ENCODE measurements at regions not wholly inside any gene's neighbourhood (a gene's known extent, or its start where the extent isn't known, plus 50 kb on each side); places are given as distances from the start of the nearest gene placed in this dataset.

DNA sequence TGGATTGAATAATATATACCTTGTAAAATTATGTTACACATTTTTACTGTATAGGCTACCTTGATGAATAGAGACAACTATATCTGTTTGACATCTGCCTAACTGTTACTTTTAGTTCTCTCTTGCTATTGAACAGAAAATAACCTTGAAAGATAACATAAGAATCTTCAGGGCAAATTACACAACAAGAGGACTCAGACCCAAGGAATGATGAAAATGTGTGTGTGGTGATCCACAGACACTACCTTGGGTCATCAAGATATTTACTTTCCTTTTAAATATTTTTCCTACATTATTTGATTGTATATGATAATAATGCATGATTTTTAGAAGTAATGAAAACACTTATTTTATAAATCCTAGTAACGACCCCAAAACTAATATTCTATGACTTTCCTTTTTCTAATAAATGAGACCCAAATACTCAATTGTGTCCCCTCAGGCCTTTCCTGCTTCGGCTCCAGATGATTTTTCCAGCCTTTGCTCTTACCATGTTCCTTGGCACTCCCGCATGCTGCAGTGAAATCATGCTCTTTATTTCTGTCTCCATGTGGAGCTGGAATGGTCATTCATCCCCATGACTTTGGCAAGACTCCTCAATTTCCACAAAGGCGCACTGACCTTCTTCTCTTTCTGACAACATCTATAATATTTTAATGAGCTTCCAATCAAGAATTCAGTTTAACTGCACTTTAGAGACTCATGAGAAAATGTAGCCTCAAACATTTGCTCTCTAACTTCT, 187.6 kb downstream of the EPM2A start:
- Mint-ChIP-seq H3K4me3 (no peak overlapping the region), H3K4me1 (no peaks in the 10 kb centered on the region), H3K27me3 (ENCODE audit: low read depth) (no peaks in the 10 kb centered on the region), H3K27ac (no peak overlapping the region), H3K36me3 (ENCODE audit: low read depth) (no peaks in the 10 kb centered on the region), H3K9me3 (no peaks in the 10 kb centered on the region)
- TF ChIP-seq, protein P1, sequence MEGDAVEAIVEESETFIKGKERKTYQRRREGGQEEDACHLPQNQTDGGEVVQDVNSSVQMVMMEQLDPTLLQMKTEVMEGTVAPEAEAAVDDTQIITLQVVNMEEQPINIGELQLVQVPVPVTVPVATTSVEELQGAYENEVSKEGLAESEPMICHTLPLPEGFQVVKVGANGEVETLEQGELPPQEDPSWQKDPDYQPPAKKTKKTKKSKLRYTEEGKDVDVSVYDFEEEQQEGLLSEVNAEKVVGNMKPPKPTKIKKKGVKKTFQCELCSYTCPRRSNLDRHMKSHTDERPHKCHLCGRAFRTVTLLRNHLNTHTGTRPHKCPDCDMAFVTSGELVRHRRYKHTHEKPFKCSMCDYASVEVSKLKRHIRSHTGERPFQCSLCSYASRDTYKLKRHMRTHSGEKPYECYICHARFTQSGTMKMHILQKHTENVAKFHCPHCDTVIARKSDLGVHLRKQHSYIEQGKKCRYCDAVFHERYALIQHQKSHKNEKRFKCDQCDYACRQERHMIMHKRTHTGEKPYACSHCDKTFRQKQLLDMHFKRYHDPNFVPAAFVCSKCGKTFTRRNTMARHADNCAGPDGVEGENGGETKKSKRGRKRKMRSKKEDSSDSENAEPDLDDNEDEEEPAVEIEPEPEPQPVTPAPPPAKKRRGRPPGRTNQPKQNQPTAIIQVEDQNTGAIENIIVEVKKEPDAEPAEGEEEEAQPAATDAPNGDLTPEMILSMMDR (IDR thresholded peaks at IDR 0.05; ENCODE audit: unreplicated experiment in 3 of 3) = no peak

DNA sequence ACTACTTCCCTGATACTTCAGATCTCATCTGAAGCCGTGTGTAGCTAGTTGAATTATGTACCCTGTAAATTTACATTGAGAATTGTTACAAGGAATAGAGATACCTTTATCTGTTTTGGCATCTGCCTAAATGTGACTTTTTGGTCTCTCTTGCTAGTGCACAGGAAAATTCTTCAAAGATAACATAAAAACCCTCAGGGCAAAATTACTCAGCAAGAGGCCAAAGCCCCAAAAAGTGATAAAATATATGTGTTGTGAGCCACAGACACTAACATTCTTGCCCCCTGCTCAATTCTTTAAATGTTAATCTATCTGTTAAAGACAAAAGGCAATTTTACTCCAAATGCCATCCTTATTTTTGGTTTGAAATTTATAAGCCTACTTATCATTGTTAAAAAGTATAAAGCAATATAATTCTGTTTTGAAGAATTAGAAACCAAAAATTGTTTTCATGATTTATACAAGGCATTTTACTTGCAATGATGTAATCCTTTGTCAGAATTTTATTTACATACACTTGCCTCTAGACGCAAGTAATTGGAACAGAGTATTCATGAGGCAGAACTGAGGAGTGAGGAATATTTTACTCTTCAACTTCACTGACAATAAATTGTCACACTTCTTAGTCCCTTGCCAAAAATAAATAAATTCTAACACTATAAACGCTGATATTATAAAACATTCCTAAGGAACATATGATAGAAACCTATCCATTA, 186.2 kb downstream of the EPM2A start:
- Mint-ChIP-seq H3K9me3 (no peaks in the 10 kb centered on the region), H3K4me3 (no peak overlapping the region)

DNA sequence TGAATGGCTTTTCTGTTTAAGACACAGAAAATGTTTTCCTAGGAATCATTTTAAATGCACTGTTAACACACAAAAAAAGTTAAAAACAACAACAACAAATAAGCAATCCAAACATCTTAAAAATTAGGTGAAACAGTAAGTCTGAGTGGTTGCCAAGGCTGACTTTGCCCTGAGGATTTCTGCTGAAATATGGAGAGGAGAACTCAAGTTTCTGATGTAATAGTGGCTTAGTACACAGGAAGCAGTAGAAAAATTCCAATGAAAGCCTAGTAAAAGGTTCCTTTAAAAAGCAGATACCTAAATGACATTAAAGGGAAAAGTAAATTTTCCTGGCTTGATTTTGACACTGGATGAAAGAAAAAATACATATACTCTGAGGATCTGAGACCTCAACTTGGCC, 184.2 kb downstream of the EPM2A start:
- H3K27me3 Mint-ChIP-seq (ENCODE audit: low read depth) = no peaks in the 10 kb centered on the region

More for the DNA sequence above, 186.2 kb downstream of the EPM2A start:
- Mint-ChIP-seq H3K4me1 (no peaks in the 10 kb centered on the region), H3K27me3 (ENCODE audit: low read depth) (no peaks in the 10 kb centered on the region), H3K36me3 (ENCODE audit: low read depth) (no peaks in the 10 kb centered on the region), H3K27ac (no peak overlapping the region)
- TF ChIP-seq, protein P1 (IDR thresholded peaks at IDR 0.05; ENCODE audit: unreplicated experiment in 3 of 3) = no peak

DNA sequence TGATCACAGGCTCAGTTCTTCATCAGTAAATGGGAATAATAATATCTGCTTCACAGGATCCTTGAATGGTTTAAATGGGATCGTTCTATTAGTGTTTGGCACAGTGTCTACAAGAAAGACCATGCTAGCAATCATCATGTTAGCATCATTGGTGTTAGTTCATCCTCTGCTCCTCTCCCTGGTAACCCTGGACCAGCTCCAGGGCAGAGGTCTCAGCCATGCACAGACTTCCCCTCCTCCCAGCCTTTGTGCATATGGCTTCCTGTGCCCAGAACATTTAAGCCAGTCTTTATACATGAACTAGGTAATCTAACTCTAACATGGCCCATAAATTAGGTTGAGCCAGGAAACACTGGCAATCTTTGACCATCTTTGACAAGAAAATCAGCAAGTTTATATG, 180.2 kb downstream of the EPM2A start:
- H3K27me3 Mint-ChIP-seq (ENCODE audit: low read depth) = no peaks in the 10 kb centered on the region
- no peaks in the 10 kb centered on the region for H3K9me3 Mint-ChIP-seq
- H3K4me3 Mint-ChIP-seq = no peak overlapping the region
- H3K27ac Mint-ChIP-seq = no peak overlapping the region
- TF ChIP-seq, protein P1 (IDR thresholded peaks at IDR 0.05; ENCODE audit: unreplicated experiment in 3 of 3) = no peak
- no peaks in the 10 kb centered on the region for H3K4me1 Mint-ChIP-seq
- no peaks in the 10 kb centered on the region for H3K36me3 Mint-ChIP-seq (ENCODE audit: low read depth)

More for the DNA sequence above, 184.2 kb downstream of the EPM2A start:
- no peaks in the 10 kb centered on the region for H3K9me3 Mint-ChIP-seq
- no peaks in the 10 kb centered on the region for H3K4me1 Mint-ChIP-seq
- H3K4me3 Mint-ChIP-seq = no peak overlapping the region
- TF ChIP-seq, protein P1 (IDR thresholded peaks at IDR 0.05; ENCODE audit: unreplicated experiment in 3 of 3) = no peak
- H3K27ac Mint-ChIP-seq = no peak overlapping the region
- H3K36me3 Mint-ChIP-seq (ENCODE audit: low read depth) = no peaks in the 10 kb centered on the region

DNA sequence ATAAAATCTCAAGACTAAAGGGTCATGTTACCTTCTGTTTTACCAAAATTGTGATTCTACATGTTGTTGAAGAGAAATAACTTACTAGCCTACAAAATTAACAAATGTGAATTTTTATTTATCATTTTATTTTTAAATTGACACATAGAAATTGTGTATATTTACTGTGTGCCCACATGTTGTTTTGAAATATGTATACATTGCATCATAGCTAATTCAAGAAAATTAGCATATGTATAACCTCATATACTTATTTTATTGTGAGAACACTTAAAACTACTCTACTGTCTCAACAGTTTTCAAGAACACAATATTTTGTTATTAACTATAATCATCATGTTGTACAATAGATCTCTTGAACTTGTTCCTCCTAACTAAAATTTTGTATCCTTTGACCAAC, 177.8 kb downstream of the EPM2A start:
- Mint-ChIP-seq H3K27ac (no peak overlapping the region), H3K9me3 (no peaks in the 10 kb centered on the region), H3K4me1 (no peaks in the 10 kb centered on the region), H3K4me3 (no peak overlapping the region), H3K36me3 (ENCODE audit: low read depth) (no peaks in the 10 kb centered on the region), H3K27me3 (ENCODE audit: low read depth) (no peaks in the 10 kb centered on the region)
- TF ChIP-seq, protein P1 (IDR thresholded peaks at IDR 0.05; ENCODE audit: unreplicated experiment in 3 of 3) = no peak

Measured in nephron (organoid).